ENCODE measurements at regions not wholly inside any gene's neighbourhood (a gene's known extent, or its start where the extent isn't known, plus 50 kb on each side); places are given as distances from the start of the nearest gene placed in this dataset.

GRCh38 chr6:85081102-85081501 lies 316.7 kb upstream of the TBX18 start (continued):
- TF ChIP-seq PHB (CRISPR knock-in tag; IDR thresholded peaks at IDR 0.05) (no peak), ZNF699 (CRISPR knock-in tag; IDR thresholded peaks at IDR 0.05; ENCODE audit: insufficient replicate concordance) (no peak)

- Histone ChIP-seq H3K4me1 (replicated peaks in 1 of 2; ENCODE audit: control insufficient read depth in 2 of 2, insufficient read depth in 2 of 2, low read length in 2 of 2) (no peaks in the 10 kb centered on the region), H3K4me3 (no peak overlapping the region), H3K79me2 (ENCODE audit: control insufficient read depth, insufficient read depth, low read length) (no peaks in the 10 kb centered on the region), H3K27me3 (ENCODE audit: control insufficient read depth in 2 of 2, insufficient read depth in 2 of 2, low read length in 2 of 2) (no peaks in the 10 kb centered on the region), H3K27ac (ENCODE audit: extremely low read depth, low read depth, low read length) (no peak overlapping the region), H3K36me3 (ENCODE audit: control insufficient read depth, insufficient read depth, low read length) (no peaks in the 10 kb centered on the region), H3K9ac (ENCODE audit: insufficient read depth in 1 of 2, low read depth in 2 of 2, low read length in 2 of 2) (no peak overlapping the region), H3K9me1 (ENCODE audit: control insufficient read depth, insufficient read depth, low read length) (no peaks in the 10 kb centered on the region), H3K9me3 (replicated peaks; ENCODE audit: control insufficient read depth, insufficient read depth, low read depth, low read length) (no peaks in the 10 kb centered on the region), H2AFZ (ENCODE audit: low read depth, low read length) (no peak overlapping the region), H4K20me1 (replicated peaks; ENCODE audit: control insufficient read depth, insufficient read depth, low read length) (no peaks in the 10 kb centered on the region), H3K4me2 (ENCODE audit: insufficient read depth, low read length) (no peak overlapping the region)
- DNase-seq (ENCODE audit: extremely low read depth in 1 of 4, low spot score in 3 of 4): no peak
- no TSS peak for BruUV-seq (replicated peaks)
- no peak for ATAC-seq
- ChIA-PET CTCF (ENCODE audit: low intra/inter-chr PET ratio) (no interaction called here), POLR2A (no interaction called here)
- in situ Hi-C loops (cut with MboI) (no loop called here), intact Hi-C loops (cut with micrococcal nuclease) (no loop called here)
- WGBS (ENCODE audit: insufficient coverage, low coverage, missing lambda C conversion rate): 4% methylated on average over 3 of the region's 3 CpGs
- no peak for FAIRE-seq
- TF ChIP-seq CBX1 (IDR thresholded peaks at IDR 0.05; ENCODE audit: low read depth): no peak
- no peak for TF ChIP-seq ZNF263 (CRISPR knock-in tag; IDR thresholded peaks at IDR 0.05; ENCODE audit: borderline replicate concordance)
- TF ChIP-seq EGR1 (conservative IDR thresholded peaks at IDR 0.05): no peak
- TF ChIP-seq ZNF740 (CRISPR knock-in tag; IDR thresholded peaks at IDR 0.05): no peak
- no peak for TF ChIP-seq ZNF740 (tag; IDR thresholded peaks at IDR 0.05)
- TF ChIP-seq ZNF12 (CRISPR knock-in tag; IDR thresholded peaks at IDR 0.05): no peak
- TF ChIP-seq MEF2D (tag; conservative IDR thresholded peaks at IDR 0.05; ENCODE audit: low read depth): no peak
- no peak for TF ChIP-seq CBFB (CRISPR knock-in tag; IDR thresholded peaks at IDR 0.05)
- no peak for TF ChIP-seq MCM3 (IDR thresholded peaks at IDR 0.05)
- no peak for TF ChIP-seq ZBTB43 (CRISPR knock-in tag; IDR thresholded peaks at IDR 0.05)
Observed at GRCh38 chr6:85079761-85080160, 315.4 kb upstream of the TBX18 start.

Data from K562 (cell line).